ENCODE measurements at regions not wholly inside any gene's neighbourhood (a gene's known extent, or its start where the extent isn't known, plus 50 kb on each side); places are given as distances from the start of the nearest gene placed in this dataset.
"Not testable (repeated sequence)": the region's sequence is repeated elsewhere in the genome, so short reads cannot be mapped to it uniquely, and the experiment has no call there.

DNA sequence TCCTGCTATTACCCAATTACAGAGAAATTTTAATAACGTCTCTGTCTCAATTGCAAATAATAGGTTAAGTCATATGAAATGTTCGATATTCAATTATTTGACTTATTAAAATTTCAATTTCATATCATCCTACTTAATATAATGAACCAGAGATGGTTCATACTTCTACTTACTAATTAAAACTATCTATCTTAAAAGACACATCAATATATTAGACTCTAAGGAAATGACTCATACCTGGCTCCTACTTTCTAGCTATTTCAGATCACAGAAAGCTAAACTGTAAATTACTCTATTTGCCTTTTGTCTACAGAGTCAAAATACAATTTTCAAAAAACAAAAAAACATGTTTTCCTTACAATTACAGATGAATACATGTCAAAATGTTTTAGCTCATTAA lies 99.6 kb downstream of the CAPZA3 start:
- Histone ChIP-seq H3F3A (ENCODE audit: insufficient read depth, low read length, poor library complexity, severe bottlenecking) (no peaks in the 10 kb centered on the region), H3K27ac (ENCODE audit: low read length) (no peak overlapping the region), H3K36me3 (ENCODE audit: insufficient read depth, low read length) (no peaks in the 10 kb centered on the region), H3K4me2 (ENCODE audit: low read length) (no peak overlapping the region), H3K9me3 (ENCODE audit: low read length) (no peaks in the 10 kb centered on the region), H3K79me2 (replicated peaks; ENCODE audit: insufficient read depth, low read length) (no peaks in the 10 kb centered on the region), H3K9ac (ENCODE audit: low read length) (no peak overlapping the region), H2AFZ (ENCODE audit: low read depth, low read length) (no peak overlapping the region), H3K4me3 (ENCODE audit: low read length) (no peak overlapping the region), H3K9me2 (ENCODE audit: insufficient read depth, low read length) (no peaks in the 10 kb centered on the region), H4K20me1 (ENCODE audit: insufficient read depth) (no peaks in the 10 kb centered on the region), H3K27me3 (ENCODE audit: insufficient read depth, low read depth, low read length) (no peaks in the 10 kb centered on the region)
- TF ChIP-seq EZH2 (IDR thresholded peaks at IDR 0.05; ENCODE audit: borderline replicate concordance, insufficient read depth, low read length, poor library complexity, severe bottlenecking) = no peak
- TF ChIP-seq, protein P1, sequence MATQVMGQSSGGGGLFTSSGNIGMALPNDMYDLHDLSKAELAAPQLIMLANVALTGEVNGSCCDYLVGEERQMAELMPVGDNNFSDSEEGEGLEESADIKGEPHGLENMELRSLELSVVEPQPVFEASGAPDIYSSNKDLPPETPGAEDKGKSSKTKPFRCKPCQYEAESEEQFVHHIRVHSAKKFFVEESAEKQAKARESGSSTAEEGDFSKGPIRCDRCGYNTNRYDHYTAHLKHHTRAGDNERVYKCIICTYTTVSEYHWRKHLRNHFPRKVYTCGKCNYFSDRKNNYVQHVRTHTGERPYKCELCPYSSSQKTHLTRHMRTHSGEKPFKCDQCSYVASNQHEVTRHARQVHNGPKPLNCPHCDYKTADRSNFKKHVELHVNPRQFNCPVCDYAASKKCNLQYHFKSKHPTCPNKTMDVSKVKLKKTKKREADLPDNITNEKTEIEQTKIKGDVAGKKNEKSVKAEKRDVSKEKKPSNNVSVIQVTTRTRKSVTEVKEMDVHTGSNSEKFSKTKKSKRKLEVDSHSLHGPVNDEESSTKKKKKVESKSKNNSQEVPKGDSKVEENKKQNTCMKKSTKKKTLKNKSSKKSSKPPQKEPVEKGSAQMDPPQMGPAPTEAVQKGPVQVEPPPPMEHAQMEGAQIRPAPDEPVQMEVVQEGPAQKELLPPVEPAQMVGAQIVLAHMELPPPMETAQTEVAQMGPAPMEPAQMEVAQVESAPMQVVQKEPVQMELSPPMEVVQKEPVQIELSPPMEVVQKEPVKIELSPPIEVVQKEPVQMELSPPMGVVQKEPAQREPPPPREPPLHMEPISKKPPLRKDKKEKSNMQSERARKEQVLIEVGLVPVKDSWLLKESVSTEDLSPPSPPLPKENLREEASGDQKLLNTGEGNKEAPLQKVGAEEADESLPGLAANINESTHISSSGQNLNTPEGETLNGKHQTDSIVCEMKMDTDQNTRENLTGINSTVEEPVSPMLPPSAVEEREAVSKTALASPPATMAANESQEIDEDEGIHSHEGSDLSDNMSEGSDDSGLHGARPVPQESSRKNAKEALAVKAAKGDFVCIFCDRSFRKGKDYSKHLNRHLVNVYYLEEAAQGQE (IDR thresholded peaks at IDR 0.05; ENCODE audit: borderline replicate concordance) = no peak
- no peak for TF ChIP-seq MXI1 (conservative IDR thresholded peaks at IDR 0.05; ENCODE audit: poor library complexity, severe bottlenecking)
- TF ChIP-seq SMC3 (conservative IDR thresholded peaks at IDR 0.05; ENCODE audit: poor library complexity) = no peak
- TF ChIP-seq, protein P2, sequence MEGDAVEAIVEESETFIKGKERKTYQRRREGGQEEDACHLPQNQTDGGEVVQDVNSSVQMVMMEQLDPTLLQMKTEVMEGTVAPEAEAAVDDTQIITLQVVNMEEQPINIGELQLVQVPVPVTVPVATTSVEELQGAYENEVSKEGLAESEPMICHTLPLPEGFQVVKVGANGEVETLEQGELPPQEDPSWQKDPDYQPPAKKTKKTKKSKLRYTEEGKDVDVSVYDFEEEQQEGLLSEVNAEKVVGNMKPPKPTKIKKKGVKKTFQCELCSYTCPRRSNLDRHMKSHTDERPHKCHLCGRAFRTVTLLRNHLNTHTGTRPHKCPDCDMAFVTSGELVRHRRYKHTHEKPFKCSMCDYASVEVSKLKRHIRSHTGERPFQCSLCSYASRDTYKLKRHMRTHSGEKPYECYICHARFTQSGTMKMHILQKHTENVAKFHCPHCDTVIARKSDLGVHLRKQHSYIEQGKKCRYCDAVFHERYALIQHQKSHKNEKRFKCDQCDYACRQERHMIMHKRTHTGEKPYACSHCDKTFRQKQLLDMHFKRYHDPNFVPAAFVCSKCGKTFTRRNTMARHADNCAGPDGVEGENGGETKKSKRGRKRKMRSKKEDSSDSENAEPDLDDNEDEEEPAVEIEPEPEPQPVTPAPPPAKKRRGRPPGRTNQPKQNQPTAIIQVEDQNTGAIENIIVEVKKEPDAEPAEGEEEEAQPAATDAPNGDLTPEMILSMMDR (IDR thresholded peaks at IDR 0.05; ENCODE audit: poor library complexity, severe bottlenecking) = no peak
- no peak for TF ChIP-seq POLR2AphosphoS5 (IDR thresholded peaks at IDR 0.05)
- no peak for TF ChIP-seq EP300 (conservative IDR thresholded peaks at IDR 0.05; ENCODE audit: poor library complexity, severe bottlenecking)

DNA sequence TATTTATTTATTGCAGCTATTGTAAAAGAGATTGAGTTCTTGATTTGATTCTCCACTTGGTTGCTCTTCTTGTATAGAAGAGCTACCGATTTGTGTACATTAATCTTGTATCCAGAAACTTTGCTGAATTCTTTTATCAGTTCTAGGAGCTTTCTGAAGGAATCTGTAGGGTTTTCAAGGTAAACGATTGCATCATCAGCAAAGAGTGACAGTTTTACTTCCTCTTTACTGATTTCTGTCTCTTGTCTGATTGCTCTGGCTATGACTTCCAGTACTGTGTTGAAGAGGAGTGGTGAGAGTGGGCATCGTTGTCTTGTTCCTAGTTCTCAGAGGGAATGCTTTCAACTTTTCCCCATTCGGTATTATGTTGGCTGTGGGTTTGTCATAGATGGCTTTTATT lies 103.1 kb downstream of the CAPZA3 start:
- H4K20me1 ChIP-seq (ENCODE audit: insufficient read depth); H3K27ac ChIP-seq (ENCODE audit: low read length); H3K4me3 ChIP-seq (ENCODE audit: low read length); H3K9me3 ChIP-seq (ENCODE audit: low read length); H2AFZ ChIP-seq (ENCODE audit: low read depth, low read length); H3K9me2 ChIP-seq (ENCODE audit: insufficient read depth, low read length); H3F3A ChIP-seq (ENCODE audit: insufficient read depth, low read length, poor library complexity, severe bottlenecking); H3K36me3 ChIP-seq (ENCODE audit: insufficient read depth, low read length); H3K79me2 ChIP-seq (replicated peaks; ENCODE audit: insufficient read depth, low read length); H3K27me3 ChIP-seq (ENCODE audit: insufficient read depth, low read depth, low read length); H3K4me2 ChIP-seq (ENCODE audit: low read length); H3K9ac ChIP-seq (ENCODE audit: low read length): not testable (repeated sequence)

DNA sequence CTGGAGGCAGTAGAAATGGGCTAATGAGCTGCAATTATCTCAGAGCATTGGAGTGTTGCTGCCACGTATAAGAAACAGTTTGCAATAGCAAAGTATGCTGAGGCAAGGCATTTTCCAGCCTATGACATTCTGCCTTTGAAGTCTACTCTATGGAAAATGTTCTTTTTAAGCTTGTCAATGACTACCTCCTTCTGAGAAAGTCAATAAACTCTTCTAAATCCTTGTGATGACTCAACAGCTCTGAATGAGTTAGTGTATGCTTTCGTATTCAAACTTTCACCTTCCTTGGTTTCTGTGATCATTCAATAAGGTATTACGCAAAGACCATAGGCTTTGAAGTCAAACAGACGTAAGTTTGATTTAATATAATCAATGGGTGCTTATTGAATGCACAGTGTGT lies 111.2 kb downstream of the CAPZA3 start:
- no peaks in the 10 kb centered on the region for H3K79me2 ChIP-seq (replicated peaks; ENCODE audit: insufficient read depth, low read length)
- TF ChIP-seq MXI1 (conservative IDR thresholded peaks at IDR 0.05; ENCODE audit: poor library complexity, severe bottlenecking) = no peak
- H2AFZ ChIP-seq (ENCODE audit: low read depth, low read length) = no peak overlapping the region
- no peaks in the 10 kb centered on the region for H3K9me3 ChIP-seq (ENCODE audit: low read length)
- no peaks in the 10 kb centered on the region for H3K9me2 ChIP-seq (ENCODE audit: insufficient read depth, low read length)
- no peaks in the 10 kb centered on the region for H3K36me3 ChIP-seq (ENCODE audit: insufficient read depth, low read length)
- H3K4me3 ChIP-seq (ENCODE audit: low read length) = no peak overlapping the region
- H3K27ac ChIP-seq (ENCODE audit: low read length) = no peak overlapping the region
- no peaks in the 10 kb centered on the region for H4K20me1 ChIP-seq (ENCODE audit: insufficient read depth)
- no peak overlapping the region for H3K9ac ChIP-seq (ENCODE audit: low read length)
- no peaks in the 10 kb centered on the region for H3F3A ChIP-seq (ENCODE audit: insufficient read depth, low read length, poor library complexity, severe bottlenecking)
- H3K27me3 ChIP-seq (ENCODE audit: insufficient read depth, low read depth, low read length) = no peaks in the 10 kb centered on the region
- no peak overlapping the region for H3K4me2 ChIP-seq (ENCODE audit: low read length)
